SK-N-MC (cell line): ENCODE measurements at regions not wholly inside any gene's neighbourhood (a gene's known extent, or its start where the extent isn't known, plus 50 kb on each side); places are given as distances from the start of the nearest gene placed in this dataset.

Source experiments
- DNase-seq: peaks from one replicate; pipeline ENCODE4 v3.0.0-alpha.2; 2011; ENCODE audit warnings: low read depth, low spot score
- H3K27ac ChIP-seq: fragments of 200-600 bp; sonication (generic); 2 replicates; pipeline ENCODE4 v1.5.1; 2016; ENCODE audit warnings: mixed run types
- H3K36me3 ChIP-seq: fragments of 200-600 bp; sonication (generic); 2 replicates; pipeline ENCODE4 v1.6.1; 2017; ENCODE audit warnings: antibody characterized with exemption, low read length, mixed read lengths; ENCODE audit not compliant: insufficient read depth
- H3K4me3 ChIP-seq: fragments of 200-600 bp; sonication (generic); 2 replicates; pipeline ENCODE4 v1.5.1; 2016
- H3K9ac ChIP-seq: fragments of 200-600 bp; sonication (generic); 2 replicates; pipeline ENCODE4 v1.8.0; 2017; ENCODE audit warnings: mixed run types, mixed read lengths; ENCODE audit not compliant: insufficient read length
- H3K9me3 ChIP-seq: fragments of 200-600 bp; sonication (generic); 2 replicates; pipeline ENCODE4 v1.6.1; 2017; ENCODE audit warnings: low read depth, mild to moderate bottlenecking, antibody characterized with exemption, low read length, moderate library complexity, mixed read lengths
- EZH2 ChIP-seq: fragments of 200-600 bp; sonication (generic); IDR thresholded peaks from one replicate; pipeline ENCODE4 v1.6.1; 2017; ENCODE audit warnings: antibody characterized with exemption
- FOXP2 ChIP-seq: optimal IDR thresholded peaks from 2 replicates; pipeline ENCODE3; 2011; ENCODE audit warnings: mild to moderate bottlenecking, moderate library complexity; ENCODE audit not compliant: insufficient read depth; ENCODE audit errors: extremely low read length, control extremely low read depth
- POLR2AphosphoS5 ChIP-seq: IDR thresholded peaks from 2 replicates; pipeline ENCODE4 v1.6.1; 2012; ENCODE audit warnings: mild to moderate bottlenecking, low read depth, low read length, borderline replicate concordance

- Histone ChIP-seq H3K9ac (no peak overlapping the region), H3K9me3 (no peaks in the 10 kb centered on the region), H3K27ac (no peak overlapping the region), H3K4me3 (no peak overlapping the region), H3K36me3 (no peaks in the 10 kb centered on the region)
- no peak for DNase-seq
- TF ChIP-seq FOXP2, result no peak
- TF ChIP-seq POLR2AphosphoS5, result no peak
- no peak for TF ChIP-seq EZH2
Measured at GRCh38 chr6:150664091-150664490, 64.4 kb downstream of the PLEKHG1 start.

- H3K9ac ChIP-seq, result no peak overlapping the region
- H3K36me3 ChIP-seq, result no peaks in the 10 kb centered on the region
- H3K4me3 ChIP-seq, result no peak overlapping the region
- no peak for DNase-seq
- no peak overlapping the region for H3K27ac ChIP-seq
- TF ChIP-seq FOXP2 (no peak), POLR2AphosphoS5 (no peak), EZH2 (no peak)
- H3K9me3 ChIP-seq, result no peaks in the 10 kb centered on the region
Measured at GRCh38 chr6:150666071-150666470, 66.4 kb downstream of the PLEKHG1 start.

DNA sequence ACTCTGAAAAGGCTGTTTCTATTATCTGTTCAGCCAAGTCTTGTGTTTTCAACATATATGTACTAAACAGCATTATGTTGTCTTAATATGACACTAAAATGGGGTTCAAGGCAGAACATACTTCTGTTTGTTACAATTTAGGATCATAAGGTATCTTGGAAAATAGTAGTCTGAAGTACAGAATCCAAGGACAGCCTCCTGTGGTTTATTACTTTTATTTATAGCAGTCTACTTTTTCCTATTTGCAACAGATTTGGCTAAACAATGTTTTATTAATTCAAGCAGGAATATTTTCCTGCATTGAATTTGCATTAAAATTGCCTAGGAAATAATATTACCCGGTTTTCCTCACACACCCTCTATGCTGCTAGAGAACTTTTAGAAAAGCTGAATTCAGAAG, 67.7 kb downstream of the PLEKHG1 start:
- H3K9ac ChIP-seq, result no peak overlapping the region
- H3K9me3 ChIP-seq, result no peaks in the 10 kb centered on the region
- no peak for DNase-seq
- H3K4me3 ChIP-seq, result no peak overlapping the region
- TF ChIP-seq FOXP2 (no peak), EZH2 (no peak)
- no peaks in the 10 kb centered on the region for H3K36me3 ChIP-seq
- peak overlapping the region; percentile 28; the same call in 1 of the 2 replicates for H3K27ac ChIP-seq

DNA sequence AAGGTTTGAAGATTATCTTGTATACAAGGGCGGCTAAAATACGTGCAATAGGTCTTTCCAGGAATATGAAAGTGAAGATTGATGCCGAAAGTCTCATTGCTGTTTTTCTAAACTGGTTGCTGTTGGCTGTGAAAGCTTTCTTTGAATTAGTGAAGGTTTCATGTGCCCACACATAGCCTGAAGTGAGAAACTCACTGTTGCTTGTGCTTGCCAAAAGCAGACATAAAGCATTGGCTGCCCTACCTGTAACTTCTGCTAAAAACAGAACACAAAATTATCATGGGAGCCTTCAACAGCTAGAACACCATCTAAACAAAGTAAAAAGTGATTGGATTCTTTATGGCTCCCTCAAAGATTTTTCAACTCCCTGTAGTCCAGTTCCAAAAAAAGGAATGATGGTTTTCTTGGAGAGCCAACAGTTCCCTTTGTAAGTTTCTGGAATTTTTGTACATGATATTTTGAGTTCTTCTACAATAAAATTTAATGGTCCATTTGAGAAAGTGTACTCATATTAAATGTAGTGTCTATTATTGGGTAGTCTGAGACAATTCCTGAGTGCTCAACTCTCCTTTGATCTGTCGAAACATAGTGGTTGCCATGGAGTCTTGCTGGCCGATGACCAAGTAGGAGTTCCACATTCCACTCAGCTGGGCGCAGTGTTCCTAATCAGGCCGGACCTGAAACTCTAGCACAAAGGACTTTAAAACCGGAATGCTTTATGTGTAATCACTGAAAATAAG, 68.5 kb downstream of the PLEKHG1 start:
- H3K36me3 ChIP-seq, result no peaks in the 10 kb centered on the region
- TF ChIP-seq EZH2 (no peak), FOXP2 (no peak)
- peak overlapping the region; percentile 26; the same call in 1 of the 2 replicates for H3K4me3 ChIP-seq
- no peak for DNase-seq
- H3K27ac ChIP-seq, result peak overlapping the region; percentile 28; the same call in 1 of the 2 replicates
- peak overlapping the region; percentile 11 for H3K9ac ChIP-seq
- no peaks in the 10 kb centered on the region for H3K9me3 ChIP-seq

DNA sequence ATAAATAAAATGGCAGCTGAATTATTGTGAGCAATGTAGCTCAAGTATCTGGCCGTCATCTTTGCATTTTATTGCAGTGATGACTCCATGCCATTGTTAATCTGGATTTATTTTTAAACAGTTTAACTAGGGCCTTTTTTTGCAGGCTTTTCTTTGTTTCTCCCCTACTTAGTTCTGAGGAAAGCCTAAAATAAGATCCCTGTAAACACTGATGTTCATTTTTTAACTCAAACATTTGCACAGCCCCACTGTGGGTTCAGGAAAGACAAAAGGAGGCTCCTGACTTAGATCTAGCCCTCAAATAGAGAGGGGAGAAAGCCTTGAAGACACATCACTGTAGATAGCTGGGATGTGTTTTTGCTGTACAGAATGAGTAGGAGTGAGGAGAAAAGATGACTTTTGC, 69.2 kb downstream of the PLEKHG1 start:
- Histone ChIP-seq H3K27ac (no peak overlapping the region), H3K36me3 (no peaks in the 10 kb centered on the region), H3K4me3 (0 out of 2 replicates have a peak overlapping the region, but pooled peaks have one; percentile 26), H3K9me3 (no peaks in the 10 kb centered on the region), H3K9ac (peak overlapping the region; percentile 11)
- TF ChIP-seq POLR2AphosphoS5 (no peak), EZH2 (no peak), FOXP2 (no peak)
- no peak for DNase-seq

DNA sequence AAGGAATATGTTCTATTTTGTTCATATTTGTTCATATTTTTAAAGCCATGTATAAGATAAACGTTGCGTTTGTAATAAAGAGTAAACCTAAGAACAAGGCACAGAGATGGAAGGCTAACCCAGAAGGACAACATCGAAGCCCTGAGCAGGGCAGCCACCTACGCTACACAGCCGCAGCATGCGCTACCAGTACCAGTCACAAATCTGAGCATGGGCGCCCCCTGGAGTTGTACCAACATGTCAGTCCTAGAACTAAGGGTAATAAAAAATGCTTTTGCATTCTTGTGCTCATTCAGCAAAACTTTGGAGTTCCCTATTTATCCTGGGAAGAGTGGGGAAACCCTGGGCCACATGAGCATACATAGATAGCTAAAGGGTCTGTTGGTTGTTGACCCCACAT, 70.6 kb downstream of the PLEKHG1 start:
- no peak for TF ChIP-seq POLR2AphosphoS5
- TF ChIP-seq EZH2, result no peak
- no peak for TF ChIP-seq FOXP2
- Histone ChIP-seq H3K4me3 (no peak overlapping the region), H3K9ac (no peak overlapping the region), H3K27ac (no peak overlapping the region), H3K9me3 (no peaks in the 10 kb centered on the region), H3K36me3 (no peaks in the 10 kb centered on the region)
- no peak for DNase-seq

DNA sequence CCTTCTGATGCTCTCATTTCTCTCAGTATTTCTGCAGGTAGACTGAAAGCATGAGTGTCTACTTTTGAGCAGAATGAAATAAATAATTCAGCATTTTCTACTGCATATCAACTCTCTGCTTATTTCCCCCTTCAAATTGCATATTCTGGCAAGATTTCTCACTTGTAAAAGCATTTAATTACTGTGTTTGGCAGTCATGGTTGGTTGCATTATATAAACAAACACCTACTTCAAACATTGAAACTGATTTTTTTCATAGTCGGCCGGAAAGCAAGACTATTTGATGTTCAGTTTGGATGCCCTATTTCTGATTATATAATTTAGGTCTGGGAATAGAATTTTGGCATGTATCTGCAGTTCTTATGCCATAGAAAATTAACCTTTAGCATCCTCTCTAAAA, 73.1 kb downstream of the PLEKHG1 start:
- DNase-seq, result no peak
- Histone ChIP-seq H3K4me3 (no peak overlapping the region), H3K36me3 (no peaks in the 10 kb centered on the region), H3K27ac (no peak overlapping the region), H3K9me3 (no peaks in the 10 kb centered on the region), H3K9ac (no peak overlapping the region)
- TF ChIP-seq EZH2 (no peak), POLR2AphosphoS5 (no peak), FOXP2 (no peak)

GRCh38 chr6:150673720-150674346, 74.1 kb downstream of the PLEKHG1 start:
- Histone ChIP-seq H3K27ac (no peak overlapping the region), H3K4me3 (no peak overlapping the region), H3K9ac (no peak overlapping the region), H3K36me3 (no peaks in the 10 kb centered on the region), H3K9me3 (no peaks in the 10 kb centered on the region)
- DNase-seq, result no peak
- TF ChIP-seq FOXP2 (no peak), POLR2AphosphoS5 (no peak), EZH2 (no peak)

DNA sequence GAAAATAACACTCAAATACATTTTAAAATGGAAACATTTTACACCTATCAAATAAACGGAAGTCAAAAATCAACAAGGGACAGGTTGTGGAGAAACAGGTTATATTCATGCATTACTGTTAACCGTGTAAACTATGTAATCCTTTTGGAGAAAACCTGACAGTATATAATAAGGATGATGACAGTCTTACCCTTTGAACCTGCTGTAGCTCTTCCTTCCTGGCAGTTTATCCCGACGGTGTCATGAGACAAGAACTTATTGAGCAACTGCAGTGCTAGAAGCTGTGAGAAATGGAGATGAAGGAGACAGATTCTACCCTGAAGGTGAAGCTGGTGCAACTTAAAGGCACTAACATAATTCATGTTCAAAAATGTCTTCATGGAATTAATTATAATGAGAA, 76.7 kb downstream of the PLEKHG1 start:
- no peak for DNase-seq
- TF ChIP-seq EZH2 (no peak), FOXP2 (no peak), POLR2AphosphoS5 (no peak)
- no peak overlapping the region for H3K27ac ChIP-seq
- no peaks in the 10 kb centered on the region for H3K36me3 ChIP-seq
- no peaks in the 10 kb centered on the region for H3K9me3 ChIP-seq
- H3K9ac ChIP-seq, result no peak overlapping the region
- H3K4me3 ChIP-seq, result no peak overlapping the region

- Histone ChIP-seq H3K9ac (no peak overlapping the region), H3K9me3 (no peaks in the 10 kb centered on the region), H3K27ac (no peak overlapping the region), H3K4me3 (no peak overlapping the region), H3K36me3 (no peaks in the 10 kb centered on the region)
- TF ChIP-seq EZH2 (no peak), POLR2AphosphoS5 (no peak), FOXP2 (no peak)
- no peak for DNase-seq
Measured at GRCh38 chr6:150676772-150677171, 77.1 kb downstream of the PLEKHG1 start.
